GM19025 (cell line): ENCODE measurements at regions not wholly inside any gene's neighbourhood (a gene's known extent, or its start where the extent isn't known, plus 50 kb on each side); places are given as distances from the start of the nearest gene placed in this dataset.

Experiments
- ATAC-seq: cut with Tn5 transposase; IDR thresholded peaks from one replicate; pipeline ENCODE4 v1.9.1; 2021; ENCODE audit warnings: mild to moderate bottlenecking, low read depth, moderate library complexity; ENCODE audit not compliant: unreplicated experiment

DNA sequence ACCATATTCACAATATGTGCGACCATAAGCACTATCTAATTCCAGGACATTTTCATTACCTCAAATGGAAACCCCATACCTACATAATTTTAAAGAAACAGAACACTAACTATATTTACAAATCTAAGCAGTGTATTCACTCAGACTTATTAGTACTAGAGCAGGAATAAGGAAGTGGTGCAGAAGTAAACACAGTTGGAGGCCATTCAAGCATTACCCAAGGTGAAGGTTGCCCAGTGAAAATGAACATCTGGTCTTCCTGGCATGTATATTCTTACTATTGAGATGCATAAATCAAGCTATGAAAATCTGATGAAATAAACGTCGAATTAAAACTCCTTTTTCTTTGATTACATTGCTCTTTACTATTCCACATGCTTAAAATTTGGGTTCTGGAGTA is 78.9 kb upstream of the TTC14 start:
- no peak for ATAC-seq

DNA sequence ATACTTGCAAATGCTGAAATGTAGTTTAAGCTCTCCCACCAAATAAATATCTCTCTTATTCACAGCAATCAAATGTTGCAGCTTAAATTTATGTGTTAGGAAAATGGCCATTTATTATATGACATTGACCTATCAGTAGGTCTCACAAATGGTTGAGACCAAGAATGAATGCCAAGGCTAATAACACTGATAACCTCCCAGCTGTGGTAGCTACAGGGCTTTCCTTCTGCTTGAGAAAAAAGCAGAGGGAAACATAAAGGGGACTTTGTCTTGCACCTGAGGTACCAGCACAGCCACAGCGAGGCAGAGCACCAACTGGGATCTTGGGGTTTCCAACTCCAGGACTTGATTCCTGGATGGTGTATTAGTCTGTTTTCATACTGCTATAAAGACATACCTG is 73.1 kb upstream of the TTC14 start:
- ATAC-seq = no peak

DNA sequence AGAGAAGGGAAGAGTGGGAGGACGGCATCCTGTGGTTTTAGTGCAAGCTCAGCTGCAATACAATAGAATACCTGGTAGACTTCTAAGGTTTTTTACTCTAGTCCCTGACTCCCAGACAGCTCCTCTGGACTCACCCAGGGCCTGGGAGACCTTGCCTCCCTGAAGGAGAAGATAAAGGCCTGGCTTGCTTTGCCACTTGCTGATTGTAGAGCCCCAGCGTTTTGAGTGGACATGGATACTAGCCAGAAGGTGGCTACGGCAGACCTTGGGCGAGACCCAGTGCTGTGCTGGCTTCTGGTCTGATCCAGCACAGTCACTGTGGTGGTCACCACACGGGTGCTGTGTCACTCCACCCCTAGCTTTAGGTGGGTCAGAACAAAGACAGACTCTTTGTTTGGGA is 72.2 kb upstream of the TTC14 start:
- ATAC-seq = no peak

DNA sequence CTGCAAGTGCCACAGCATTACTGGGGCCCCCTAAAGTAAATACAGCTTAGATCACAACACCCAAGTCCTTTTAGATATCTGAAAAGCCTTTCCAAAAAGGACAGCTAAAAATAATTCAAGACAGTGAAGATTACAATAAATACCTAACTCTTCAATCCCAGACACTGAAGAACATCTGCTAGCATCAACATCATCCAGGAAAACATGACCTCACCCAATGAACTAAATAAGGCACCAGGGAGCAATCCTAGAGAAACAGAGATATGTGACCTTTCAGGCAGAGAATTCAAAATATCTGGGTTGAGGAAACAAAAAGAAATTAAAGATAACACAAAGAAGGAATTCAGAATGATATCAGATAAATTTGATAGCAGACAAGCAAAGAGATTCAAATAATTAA is 71.7 kb upstream of the TTC14 start:
- no peak for ATAC-seq

DNA sequence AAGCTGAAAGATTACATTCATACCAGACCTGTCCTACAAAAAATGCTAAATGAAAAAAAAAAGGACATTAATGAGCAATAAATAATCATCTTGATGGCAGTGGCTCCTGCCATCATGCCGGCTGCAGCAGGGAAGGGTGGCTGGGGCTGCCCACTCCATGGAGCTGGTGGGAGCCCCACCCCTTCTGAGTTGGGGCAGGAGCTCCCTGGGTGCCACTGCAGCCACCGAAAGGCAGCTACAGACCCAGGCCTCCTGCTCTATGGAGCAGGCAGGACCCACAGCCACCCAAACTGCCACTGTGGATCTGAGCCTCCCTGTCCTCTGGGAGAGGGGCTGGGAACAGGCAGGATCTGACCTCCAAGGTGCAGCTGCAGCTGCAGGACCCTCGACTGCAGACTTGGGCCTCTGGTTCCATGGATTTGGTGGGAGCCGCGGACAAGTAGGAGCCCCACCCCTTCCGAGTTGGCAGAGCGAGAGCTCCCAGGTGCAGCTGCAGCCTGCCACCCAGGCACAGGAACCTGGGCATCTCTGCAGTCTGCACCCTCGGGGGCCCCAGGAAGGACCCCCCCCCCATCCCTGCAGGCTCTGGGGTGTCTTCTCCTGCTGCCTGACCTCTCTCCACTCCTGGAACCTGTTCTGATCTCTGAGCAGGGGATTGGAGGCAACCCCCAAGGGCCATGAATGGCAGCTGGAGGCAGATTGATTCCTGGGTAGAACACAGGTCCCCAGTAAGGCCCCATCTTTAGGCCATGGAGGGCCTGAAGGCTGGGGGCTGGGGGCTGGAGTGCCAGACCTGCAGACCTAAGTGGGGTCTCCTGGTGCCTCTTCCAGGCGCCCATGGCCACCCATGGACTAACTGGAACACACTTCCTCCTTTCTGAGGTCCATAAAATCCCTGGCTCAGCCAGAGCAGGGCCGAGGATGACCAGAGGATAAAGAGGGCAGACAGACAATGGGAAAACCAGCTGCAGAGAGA is 70.4 kb upstream of the TTC14 start:
- no peak for ATAC-seq

DNA sequence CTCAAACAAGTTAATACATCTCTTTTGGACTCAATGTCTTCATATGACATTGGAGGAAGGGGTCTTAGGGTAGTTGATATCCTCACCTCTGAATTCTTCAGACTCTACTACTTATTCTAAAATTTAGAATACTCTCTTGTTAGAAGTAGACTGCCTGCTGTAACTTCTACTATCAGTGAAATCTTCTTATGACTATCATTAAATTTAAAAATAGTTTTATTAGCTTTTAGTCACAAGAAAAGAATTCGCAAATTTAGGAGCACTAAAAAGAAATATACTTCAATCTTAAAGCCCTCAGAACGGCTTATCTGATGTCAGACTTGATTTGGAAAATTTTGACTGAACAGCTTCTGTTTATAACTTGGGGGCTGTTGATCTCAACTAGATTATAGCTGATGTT is 67.1 kb upstream of the TTC14 start:
- ATAC-seq = no peak

DNA sequence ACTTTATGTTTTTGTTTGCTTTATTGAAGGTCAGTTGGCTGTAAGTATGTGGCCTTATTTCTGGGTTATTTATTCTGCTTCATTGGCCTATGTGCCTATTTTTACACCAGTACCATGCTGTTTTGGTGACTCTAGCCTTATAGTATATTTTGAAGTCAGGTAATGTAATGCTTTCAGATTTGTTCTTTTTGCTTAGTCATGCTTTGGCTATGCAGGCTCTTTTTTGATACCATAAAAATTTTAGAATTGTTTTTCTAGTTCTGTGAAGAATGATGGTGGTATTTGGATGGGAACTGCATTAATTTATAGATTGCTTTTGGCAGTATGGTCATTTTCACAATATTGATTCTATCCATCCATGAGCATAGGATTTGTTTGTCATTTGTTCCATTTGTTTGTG is 63.5 kb upstream of the TTC14 start:
- ATAC-seq = no peak

DNA sequence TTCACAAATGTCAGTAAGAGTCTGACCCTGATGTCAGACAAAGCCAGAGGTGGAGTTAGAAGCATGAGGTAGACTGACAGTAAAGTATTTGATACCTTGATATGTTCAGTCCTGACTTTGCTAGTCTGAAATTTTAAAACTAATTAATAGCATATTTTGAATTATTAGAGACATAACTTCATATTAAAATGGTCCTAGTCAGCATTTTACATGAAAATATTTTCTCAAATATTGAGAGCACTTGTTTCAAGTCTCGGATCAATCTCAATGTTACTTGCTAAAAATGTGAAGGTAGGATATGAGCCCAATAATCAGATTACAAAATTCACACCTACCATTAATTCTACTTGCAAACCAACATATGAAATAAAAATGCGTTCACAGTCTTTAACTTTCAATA is 58.1 kb upstream of the TTC14 start:
- no peak for ATAC-seq

DNA sequence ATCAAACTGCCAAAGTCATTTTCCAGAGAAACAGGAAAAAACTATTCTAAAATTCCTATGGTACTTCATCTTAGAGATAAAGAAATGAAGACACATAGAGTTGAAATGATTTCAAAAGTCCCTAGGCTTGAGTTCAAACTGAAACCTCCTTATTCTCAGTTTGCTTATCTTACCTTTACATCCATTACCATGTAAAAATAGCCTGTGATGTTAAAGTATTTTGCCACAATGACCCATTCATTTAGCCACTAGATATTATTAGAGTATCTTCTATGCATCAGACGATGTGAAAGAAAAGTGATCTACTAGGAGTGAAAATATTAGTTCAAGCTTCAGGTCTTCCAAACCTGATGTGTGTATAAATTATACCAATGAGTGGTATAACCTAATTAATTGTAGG is 55.1 kb upstream of the TTC14 start:
- ATAC-seq = no peak

DNA sequence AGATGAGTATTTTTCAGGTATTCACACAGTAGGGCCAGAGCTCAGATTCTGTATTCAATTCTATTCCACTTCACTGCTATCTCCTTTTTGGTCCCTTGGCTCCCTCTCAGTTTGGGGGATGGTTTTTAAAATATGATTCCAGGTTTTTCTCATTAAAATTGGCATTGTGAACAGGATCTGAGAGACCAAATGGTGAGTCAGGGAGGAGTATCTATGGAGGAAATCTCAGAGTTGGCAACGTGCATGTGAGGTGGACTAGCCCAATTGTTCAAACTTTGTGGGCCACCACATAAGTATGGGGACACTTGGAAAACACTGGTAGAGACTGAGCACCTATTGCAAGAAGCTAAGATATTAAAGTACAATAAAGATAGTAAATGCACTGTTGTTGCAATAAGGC is 53.9 kb upstream of the TTC14 start:
- ATAC-seq = no peak
